Esophagus (tissue), 2 donors: ENCODE measurements at regions not wholly inside any gene's neighbourhood (a gene's known extent, or its start where the extent isn't known, plus 50 kb on each side); places are given as distances from the start of the nearest gene placed in this dataset.

Experiments used
- H3K27ac ChIP-seq, 2 donors: one replicate each; pipeline ENCODE4 v1.5.1; 2013; ENCODE audit warnings: low read depth in 2 of 2, mild to moderate bottlenecking in 2 of 2, inconsistent platforms in 1 of 2, low read length in 1 of 2, moderate library complexity in 1 of 2
- H3K27me3 ChIP-seq, 2 donors: one replicate each; pipeline ENCODE4 v1.6.1; 2013; ENCODE audit warnings: low read length in 2 of 2, control low read depth in 1 of 2, mild to moderate bottlenecking in 1 of 2; ENCODE audit not compliant: insufficient read depth in 2 of 2, control insufficient read depth in 1 of 2
- H3K36me3 ChIP-seq, 2 donors: one replicate each; pipeline ENCODE4 v1.6.1; 2013; ENCODE audit warnings: low read length in 1 of 2; ENCODE audit not compliant: control insufficient read depth in 2 of 2, insufficient read depth in 2 of 2
- H3K4me1 ChIP-seq, 2 donors: one replicate each; pipeline ENCODE4 v1.6.1; 2013; ENCODE audit warnings: low read length in 1 of 2; ENCODE audit not compliant: control insufficient read depth in 2 of 2, insufficient read depth in 2 of 2
- H3K4me3 ChIP-seq, 2 donors: one replicate each; pipeline ENCODE4 v1.5.1; 2013; ENCODE audit warnings: low read length in 2 of 2, mild to moderate bottlenecking in 2 of 2, low read depth in 1 of 2, moderate library complexity in 1 of 2
- H3K9me3 ChIP-seq, 2 donors: one replicate each; pipeline ENCODE4 v1.6.1; 2013; ENCODE audit warnings: mild to moderate bottlenecking in 2 of 2, low read depth in 1 of 2, low read length in 1 of 2, moderate library complexity in 1 of 2; ENCODE audit not compliant: control insufficient read depth in 2 of 2, insufficient read depth in 1 of 2
- WGBS, 2 donors: extraction: QIAGEN DNeasy Blood & Tissue Kit; methylation state at CpG; one replicate each; pipeline ENCODE4 v1.1.7; 2013; 5-methylcytosine and 5-hydroxymethylcytosine counted together
- donor health status: healthy with polysubstance abuse.
- donor health status: Bipolar disorder and iron deficiency.

- 89 to 92% methylated on average over 14 of the region's 14 CpGs for WGBS, 2 donors
- peaks cover 0 to 25% of the 10 kb centered on the region in 2 donors for H3K4me1 ChIP-seq
- H3K9me3 ChIP-seq = no peaks in the 10 kb centered on the region
- H3K27me3 ChIP-seq = no peaks in the 10 kb centered on the region
- H3K27ac ChIP-seq = no peak overlapping the region
- no peaks in the 10 kb centered on the region for H3K36me3 ChIP-seq
- no peak overlapping the region for H3K4me3 ChIP-seq
Measured at GRCh38 chr1:38113159-38113666, 66.6 kb upstream of the POU3F1 start.

- no peak overlapping the region for H3K4me3 ChIP-seq
- no peaks in the 10 kb centered on the region for H3K36me3 ChIP-seq
- WGBS, 2 donors = 76 to 84% methylated on average over 8 of the region's 8 CpGs
- no peaks in the 10 kb centered on the region for H3K9me3 ChIP-seq
- peaks cover 0 to 20% of the 10 kb centered on the region in 2 donors for H3K4me1 ChIP-seq
- no peak overlapping the region for H3K27ac ChIP-seq
- H3K27me3 ChIP-seq = no peaks in the 10 kb centered on the region
Measured at GRCh38 chr1:38111589-38111988, 65.0 kb upstream of the POU3F1 start.

- Histone ChIP-seq H3K27me3 (no peaks in the 10 kb centered on the region), H3K36me3 (no peaks in the 10 kb centered on the region), H3K27ac (no peak overlapping the region), H3K4me3 (no peak overlapping the region), H3K9me3 (no peaks in the 10 kb centered on the region), H3K4me1 (peaks cover 0 to 12% of the 10 kb centered on the region in 2 donors)
- WGBS, 2 donors = 89 to 91% methylated on average over 5 of the region's 5 CpGs
Measured at GRCh38 chr1:38105267-38105666, 58.7 kb upstream of the POU3F1 start.

GRCh38 chr1:38102636-38103035, 56.0 kb upstream of the POU3F1 start:
- WGBS, 2 donors = 81 to 84% methylated on average over 3 of the region's 3 CpGs
- Histone ChIP-seq H3K4me3 (no peak overlapping the region), H3K27me3 (no peaks in the 10 kb centered on the region), H3K36me3 (no peaks in the 10 kb centered on the region), H3K9me3 (no peaks in the 10 kb centered on the region), H3K27ac (peak overlapping the region in 1 of 2 donors; percentile 23), H3K4me1 (peaks cover 0 to 16% of the 10 kb centered on the region in 2 donors)

- Histone ChIP-seq H3K27me3 (no peaks in the 10 kb centered on the region), H3K4me1 (peaks cover 0 to 16% of the 10 kb centered on the region in 2 donors), H3K27ac (peak overlapping the region; percentile 67 to 84), H3K4me3 (no peak overlapping the region), H3K36me3 (no peaks in the 10 kb centered on the region), H3K9me3 (no peaks in the 10 kb centered on the region)
- 70% methylated on average over 8 of the region's 8 CpGs for WGBS, 2 donors
Measured at GRCh38 chr1:38101037-38101785, 54.6 kb upstream of the POU3F1 start.

DNA sequence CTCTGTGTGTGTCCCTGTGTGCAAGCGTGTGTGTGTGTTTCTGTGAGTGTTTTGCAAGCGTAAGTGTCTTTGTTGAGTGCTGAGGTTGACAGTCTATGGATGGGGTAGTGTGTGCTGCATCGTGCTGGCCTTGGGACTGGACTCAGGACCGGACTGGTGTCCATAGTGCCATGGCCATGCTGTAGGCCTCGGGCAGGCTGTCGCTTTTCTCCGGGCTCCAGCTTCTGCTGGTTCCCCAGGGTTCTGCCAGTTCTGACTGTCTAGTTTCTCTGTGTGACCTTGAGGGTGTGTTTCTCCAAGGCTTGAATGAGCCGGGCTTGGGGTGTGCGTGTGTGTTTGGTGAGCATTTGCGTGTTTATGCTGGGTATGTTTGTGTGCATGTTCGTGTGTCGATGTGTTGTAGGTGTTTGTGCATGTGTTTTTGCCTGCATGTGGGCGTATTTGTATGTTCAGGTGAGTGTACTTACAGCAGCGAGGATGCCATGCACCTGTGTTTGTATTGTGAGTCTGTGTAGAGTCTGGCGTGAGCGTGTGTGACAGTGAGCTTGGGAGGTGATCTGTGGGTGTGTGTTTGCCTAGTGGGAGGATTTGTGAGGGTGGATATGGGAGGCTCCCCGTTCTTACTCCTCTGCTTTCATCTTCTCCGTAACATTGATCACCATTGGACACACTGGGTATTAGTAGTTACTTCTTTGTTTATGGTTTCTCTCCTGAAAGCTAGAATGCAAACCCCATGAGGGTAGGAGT, 51.7 kb upstream of the POU3F1 start:
- Histone ChIP-seq H3K27ac (no peak overlapping the region), H3K27me3 (no peaks in the 10 kb centered on the region), H3K4me3 (no peak overlapping the region), H3K36me3 (no peaks in the 10 kb centered on the region), H3K4me1 (peaks cover 0 to 16% of the 10 kb centered on the region in 2 donors), H3K9me3 (no peaks in the 10 kb centered on the region)
- 79 to 81% methylated on average over 18 of the region's 18 CpGs for WGBS, 2 donors

DNA sequence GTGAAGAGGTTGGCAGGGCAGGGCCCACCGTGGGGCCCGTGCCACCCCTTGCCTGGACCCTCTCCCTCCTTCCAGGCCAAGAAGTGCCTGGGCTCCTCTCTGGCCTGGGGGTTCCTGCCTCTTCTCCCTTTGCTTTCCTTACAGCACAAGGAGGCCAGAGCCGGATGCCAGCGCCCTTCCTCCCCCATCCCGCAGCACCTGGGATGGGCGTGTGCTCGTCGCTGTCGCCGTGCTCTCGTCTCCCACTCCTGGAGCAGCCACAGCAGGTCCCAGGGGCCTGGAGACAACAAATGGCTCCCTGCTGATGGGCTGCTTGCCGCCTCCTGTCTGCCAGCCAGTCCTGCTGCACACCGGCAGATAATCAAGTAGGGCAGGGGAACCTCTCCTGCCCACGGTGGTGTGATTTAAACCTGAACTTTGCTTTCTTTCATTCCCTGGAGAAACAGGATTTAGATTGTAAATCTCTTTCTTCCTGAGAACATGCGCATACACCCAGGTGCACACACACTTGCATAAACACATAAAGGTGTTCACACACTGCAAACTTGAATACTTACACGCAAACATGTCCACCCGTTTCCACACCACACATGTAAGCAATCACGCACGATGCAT, 50.8 kb upstream of the POU3F1 start:
- Histone ChIP-seq H3K9me3 (no peaks in the 10 kb centered on the region), H3K27ac (no peak overlapping the region), H3K4me3 (no peak overlapping the region), H3K4me1 (peaks cover 0 to 13% of the 10 kb centered on the region in 2 donors), H3K36me3 (no peaks in the 10 kb centered on the region), H3K27me3 (no peaks in the 10 kb centered on the region)
- 57 to 79% methylated on average over 18 to 19 of the region's 19 CpGs for WGBS, 2 donors
